HepG2 (cell line): ENCODE measurements at regions not wholly inside any gene's neighbourhood (a gene's known extent, or its start where the extent isn't known, plus 50 kb on each side); places are given as distances from the start of the nearest gene placed in this dataset.

Experiments used
- ATAC-seq: fragments of 200-7000 bp; cut with Tn5 transposase; 3 replicates; pipeline ENCODE4 v1.9.1; 2020; ENCODE audit warnings: mild to moderate bottlenecking, moderate library complexity
- BruUV-seq: library from RNA; stranded (reverse); fragments of 400-500 nt; replicated peaks from 2 replicates; lab custom pipeline; 2021; lab: Mats Ljungman, UMichigan
- CTCF ChIA-PET: fragments of 300-600 bp; formaldehyde crosslinking; extraction: SDS; loops from one replicate; lab custom pipeline; 2021; ENCODE audit warnings: low total read pairs, inconsistent platforms, low intra/inter-chr PET ratio; lab: Yijun Ruan, JAX
- POLR2A ChIA-PET: fragments of 350-600 bp; sonication (Branson Sonifier 250); formaldehyde crosslinking; loops from one replicate; lab custom pipeline; 2020; ENCODE audit warnings: antibody characterized with exemption, inconsistent platforms; lab: Yijun Ruan, JAX
- DNase-seq: peaks from one replicate; pipeline ENCODE4 v3.0.0-alpha.2; 2015; ENCODE audit warnings: low spot score
- FAIRE-seq: peaks from 3 replicates; lab custom pipeline; 2011; peaks lifted over from hg19 to GRCh38; lab: Jason Lieb, UNC
- H2AFZ ChIP-seq: one replicate; pipeline ENCODE4 v1.6.1; 2011; ENCODE audit warnings: low read length, inconsistent platforms
- H3K27ac ChIP-seq: fragments of 300-600 bp; 3 replicates; pipeline ENCODE4 v1.8.0; 2011; ENCODE audit warnings: mixed run types, mild to moderate bottlenecking, mixed read lengths, low read length, inconsistent platforms; ENCODE audit not compliant: insufficient read depth; ENCODE audit errors: extremely low read length
- H3K27me3 ChIP-seq, 2 experiments: fragments of 200-600 bp in 1 of 2; 2 replicates in 1 of 2; 3 replicates in 1 of 2; pipeline versions ENCODE4 v1.6.0 to v1.8.0; 2011; ENCODE audit warnings: low read length in 2 of 2, mild to moderate bottlenecking in 2 of 2, moderate library complexity in 2 of 2, inconsistent platforms in 1 of 2; ENCODE audit not compliant: insufficient read depth in 2 of 2, control insufficient read depth in 1 of 2
- H3K36me3 ChIP-seq, 2 experiments: fragments of 200-600 bp in 1 of 2; replicated peaks in 1 of 2; 2 replicates in 1 of 2; 3 replicates in 1 of 2; pipeline versions ENCODE4 v1.5.1 to v1.8.0; 2011; ENCODE audit warnings: low read length in 2 of 2, inconsistent platforms in 1 of 2; ENCODE audit not compliant: insufficient read depth in 2 of 2, control insufficient read depth in 1 of 2
- H3K4me1 ChIP-seq: 2 replicates; pipeline ENCODE4 v1.5.1; 2012; ENCODE audit warnings: low read length, inconsistent platforms; ENCODE audit not compliant: insufficient read depth
- H3K4me2 ChIP-seq: 2 replicates; pipeline ENCODE4 v1.6.0; 2011; ENCODE audit warnings: low read depth, low read length, inconsistent platforms
- H3K4me3 ChIP-seq, 3 experiments: fragments of 200-600 bp in 1 of 3; sonication (generic), shearing (Covaris generic) in 1 of 3; replicated peaks in 1 of 3; 2 replicates each; pipeline ENCODE4 v1.5.1; 2011 to 2016; ENCODE audit warnings: low read length in 3 of 3, inconsistent platforms in 2 of 3, low read depth in 2 of 3, mild to moderate bottlenecking in 2 of 3, control low read depth in 1 of 3, mixed read lengths in 1 of 3; ENCODE audit not compliant: insufficient read depth in 1 of 3
- H3K79me2 ChIP-seq: one replicate; pipeline ENCODE4 v1.6.1; 2011; ENCODE audit warnings: low read length, inconsistent platforms; ENCODE audit not compliant: insufficient read depth
- H3K9ac ChIP-seq: 2 replicates; pipeline ENCODE4 v1.6.0; 2011; ENCODE audit warnings: mild to moderate bottlenecking, low read depth, low read length, inconsistent platforms; ENCODE audit not compliant: insufficient read depth
- H3K9me3 ChIP-seq: 2 replicates; pipeline ENCODE4 v1.5.1; 2012; ENCODE audit warnings: mild to moderate bottlenecking, low read length
- H4K20me1 ChIP-seq: 2 replicates; pipeline ENCODE4 v1.6.0; 2011; ENCODE audit warnings: inconsistent platforms, mild to moderate bottlenecking, low read length, moderate library complexity; ENCODE audit not compliant: insufficient read depth
- HMG20B ChIP-seq: conservative IDR thresholded peaks from 2 replicates; pipeline ENCODE4 v1.6.1; 2016; ENCODE audit warnings: missing genetic modification reagents, missing compliant biosample characterization
- RBM22 ChIP-seq: fragments of 200-400 bp; formaldehyde crosslinking; optimal IDR thresholded peaks from 2 replicates; pipeline ENCODE3; 2017; ENCODE audit warnings: mild to moderate bottlenecking, low read length, moderate library complexity
- THAP11 ChIP-seq: IDR thresholded peaks from 2 replicates; pipeline ENCODE4 v1.6.1; 2016; ENCODE audit warnings: missing biosample characterization, missing genetic modification reagents
- ZNF343 ChIP-seq: sonication (generic); formaldehyde crosslinking; IDR thresholded peaks from 2 replicates; pipeline ENCODE4 v1.4.0; 2020; ENCODE audit warnings: mild to moderate bottlenecking, missing genetic modification reagents
- ZNF484 ChIP-seq: sonication (generic); formaldehyde crosslinking; IDR thresholded peaks from 2 replicates; pipeline ENCODE4 v1.5.1; 2020; ENCODE audit warnings: mild to moderate bottlenecking, low read depth, missing genetic modification reagents, borderline replicate concordance
- WGBS: methylation state at CpG from one replicate; pipeline ENCODE4 v1.1.6; 2017; ENCODE audit warnings: low lambda C conversion rate; 5-methylcytosine and 5-hydroxymethylcytosine counted together
- in situ Hi-C: cut with HindIII; loops from 2 replicates; pipeline ENCODE4 v1.10.0; 2017; ENCODE audit warnings: low pct_unique_long_range_greater_than_20kb; ENCODE audit not compliant: extremely low pct_ligation_motif_present
- intact Hi-C: fragments of 100-400 bp; cut with micrococcal nuclease; formaldehyde crosslinking; loops from one replicate; pipeline ENCODE4 v1.10.0; 2022; ENCODE audit not compliant: unreplicated experiment
- TF ChIP-seq, protein P1 (sequence below): sonication (generic); formaldehyde crosslinking; IDR thresholded peaks from 2 replicates; pipeline ENCODE4 v1.5.0; 2020; ENCODE audit warnings: missing genetic modification reagents, mild to moderate bottlenecking, borderline replicate concordance
- TF ChIP-seq, protein P2 (sequence below): sonication (generic); formaldehyde crosslinking; IDR thresholded peaks from 2 replicates; pipeline ENCODE4 v1.5.0; 2020; ENCODE audit warnings: missing genetic modification reagents
- TF ChIP-seq, protein P3 (sequence below), 2 experiments: IDR thresholded peaks; 2 replicates each; pipeline ENCODE4 v1.6.1; 2011 to 2012; ENCODE audit warnings: low read length in 2 of 2, borderline replicate concordance in 1 of 2, low read depth in 1 of 2, mild to moderate bottlenecking in 1 of 2, moderate library complexity in 1 of 2

DNA sequence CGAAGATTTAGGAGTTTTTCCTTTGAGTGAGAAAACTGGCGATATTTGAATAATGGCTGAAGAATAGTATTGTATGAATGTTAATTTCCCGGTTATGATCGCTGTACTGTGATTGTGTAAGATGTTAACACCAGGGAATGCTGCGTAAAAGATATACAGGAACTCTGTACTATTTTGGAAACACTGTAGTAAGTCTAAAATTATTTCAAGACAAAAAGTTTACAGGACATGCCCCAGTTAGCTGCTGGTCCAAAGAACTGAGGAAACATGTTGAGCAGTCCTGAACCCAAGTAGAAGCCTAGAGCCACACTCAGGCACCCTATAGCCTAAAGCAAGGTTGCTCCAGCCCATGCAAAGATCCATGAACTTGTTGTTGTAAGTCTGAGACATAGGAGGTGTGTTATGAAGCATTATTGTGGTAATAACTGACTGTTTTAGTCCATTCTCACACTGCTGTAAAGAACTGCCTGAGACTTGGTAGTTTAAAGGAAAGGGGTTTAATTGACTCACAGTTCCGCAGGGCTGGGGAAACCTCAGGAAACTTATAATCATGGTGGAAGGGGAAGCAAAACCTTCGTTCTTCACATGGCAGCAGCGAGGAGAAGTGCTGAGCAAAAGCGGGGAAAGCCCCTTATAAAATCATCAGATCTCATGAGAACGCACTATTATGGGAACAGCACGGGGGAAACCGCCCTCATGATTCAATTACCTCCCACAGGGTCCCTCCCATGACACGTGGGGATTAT lies 99.8 kb upstream of the RESF1 start:
- H3K4me3 ChIP-seq, result no peak overlapping the region
- no peaks in the 10 kb centered on the region for H3K27me3 ChIP-seq
- no peak overlapping the region for H3K4me2 ChIP-seq
- no peaks in the 10 kb centered on the region for H4K20me1 ChIP-seq
- DNase-seq, result no peak
- ChIA-PET POLR2A (no interaction called here), CTCF (no interaction called here)
- in situ Hi-C loops, result no loop called here
- WGBS, result 60% methylated on average over 13 of the region's 13 CpGs
- ATAC-seq, result no peak
- no peaks in the 10 kb centered on the region for H3K9me3 ChIP-seq
- BruUV-seq, result no TSS peak
- intact Hi-C loops, result no loop called here
- no peaks in the 10 kb centered on the region for H3K36me3 ChIP-seq
- H3K79me2 ChIP-seq, result no peaks in the 10 kb centered on the region
- H3K4me1 ChIP-seq, result peaks cover 17% of the 10 kb centered on the region
- no peak for TF ChIP-seq RBM22
- no peak for TF ChIP-seq ZNF343 (CRISPR knock-in tag)
- TF ChIP-seq, protein P1, sequence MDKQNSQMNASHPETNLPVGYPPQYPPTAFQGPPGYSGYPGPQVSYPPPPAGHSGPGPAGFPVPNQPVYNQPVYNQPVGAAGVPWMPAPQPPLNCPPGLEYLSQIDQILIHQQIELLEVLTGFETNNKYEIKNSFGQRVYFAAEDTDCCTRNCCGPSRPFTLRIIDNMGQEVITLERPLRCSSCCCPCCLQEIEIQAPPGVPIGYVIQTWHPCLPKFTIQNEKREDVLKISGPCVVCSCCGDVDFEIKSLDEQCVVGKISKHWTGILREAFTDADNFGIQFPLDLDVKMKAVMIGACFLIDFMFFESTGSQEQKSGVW, result no peak
- TF ChIP-seq HMG20B (CRISPR knock-in tag), result no peak
- TF ChIP-seq, protein P2, sequence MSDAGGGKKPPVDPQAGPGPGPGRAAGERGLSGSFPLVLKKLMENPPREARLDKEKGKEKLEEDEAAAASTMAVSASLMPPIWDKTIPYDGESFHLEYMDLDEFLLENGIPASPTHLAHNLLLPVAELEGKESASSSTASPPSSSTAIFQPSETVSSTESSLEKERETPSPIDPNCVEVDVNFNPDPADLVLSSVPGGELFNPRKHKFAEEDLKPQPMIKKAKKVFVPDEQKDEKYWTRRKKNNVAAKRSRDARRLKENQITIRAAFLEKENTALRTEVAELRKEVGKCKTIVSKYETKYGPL (CRISPR knock-in tag), result no peak
- no peak for TF ChIP-seq ZNF484 (CRISPR knock-in tag)
- TF ChIP-seq, protein P3, sequence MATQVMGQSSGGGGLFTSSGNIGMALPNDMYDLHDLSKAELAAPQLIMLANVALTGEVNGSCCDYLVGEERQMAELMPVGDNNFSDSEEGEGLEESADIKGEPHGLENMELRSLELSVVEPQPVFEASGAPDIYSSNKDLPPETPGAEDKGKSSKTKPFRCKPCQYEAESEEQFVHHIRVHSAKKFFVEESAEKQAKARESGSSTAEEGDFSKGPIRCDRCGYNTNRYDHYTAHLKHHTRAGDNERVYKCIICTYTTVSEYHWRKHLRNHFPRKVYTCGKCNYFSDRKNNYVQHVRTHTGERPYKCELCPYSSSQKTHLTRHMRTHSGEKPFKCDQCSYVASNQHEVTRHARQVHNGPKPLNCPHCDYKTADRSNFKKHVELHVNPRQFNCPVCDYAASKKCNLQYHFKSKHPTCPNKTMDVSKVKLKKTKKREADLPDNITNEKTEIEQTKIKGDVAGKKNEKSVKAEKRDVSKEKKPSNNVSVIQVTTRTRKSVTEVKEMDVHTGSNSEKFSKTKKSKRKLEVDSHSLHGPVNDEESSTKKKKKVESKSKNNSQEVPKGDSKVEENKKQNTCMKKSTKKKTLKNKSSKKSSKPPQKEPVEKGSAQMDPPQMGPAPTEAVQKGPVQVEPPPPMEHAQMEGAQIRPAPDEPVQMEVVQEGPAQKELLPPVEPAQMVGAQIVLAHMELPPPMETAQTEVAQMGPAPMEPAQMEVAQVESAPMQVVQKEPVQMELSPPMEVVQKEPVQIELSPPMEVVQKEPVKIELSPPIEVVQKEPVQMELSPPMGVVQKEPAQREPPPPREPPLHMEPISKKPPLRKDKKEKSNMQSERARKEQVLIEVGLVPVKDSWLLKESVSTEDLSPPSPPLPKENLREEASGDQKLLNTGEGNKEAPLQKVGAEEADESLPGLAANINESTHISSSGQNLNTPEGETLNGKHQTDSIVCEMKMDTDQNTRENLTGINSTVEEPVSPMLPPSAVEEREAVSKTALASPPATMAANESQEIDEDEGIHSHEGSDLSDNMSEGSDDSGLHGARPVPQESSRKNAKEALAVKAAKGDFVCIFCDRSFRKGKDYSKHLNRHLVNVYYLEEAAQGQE (IDR thresholded peaks at IDR 0.05; ENCODE audit: borderline replicate concordance in 1 of 2, low read depth in 1 of 2, low read length in 2 of 2), result no peak
- TF ChIP-seq THAP11 (CRISPR knock-in tag), result no peak
- no peak for FAIRE-seq
- H3K27ac ChIP-seq, result no peak overlapping the region
- no peak overlapping the region for H2AFZ ChIP-seq
- no peak overlapping the region for H3K9ac ChIP-seq
